ENCODE measurements at regions not wholly inside any gene's neighbourhood (a gene's known extent, or its start where the extent isn't known, plus 50 kb on each side); places are given as distances from the start of the nearest gene placed in this dataset.

- TF ChIP-seq CTCF (IDR thresholded peaks at IDR 0.05) (no peak), POLR2A (IDR thresholded peaks at IDR 0.05) (no peak)
- no peaks in the 10 kb centered on the region for H3K9me3 ChIP-seq
These were observed 119.4 kb downstream of the IRX1 start for GRCh38 chr5:3715062-3715461.

GRCh38 chr5:3729631-3730030 lies 134.0 kb downstream of the IRX1 start:
- no peak overlapping the region for H3K27ac ChIP-seq
- no peaks in the 10 kb centered on the region for H3K4me1 ChIP-seq
- 87 to 89% methylated on average over 8 of the region's 8 CpGs for WGBS, 2 donors
- DNase-seq: no peak
- no peaks in the 10 kb centered on the region for H3K9me3 ChIP-seq
- no peaks in the 10 kb centered on the region for H3K27me3 ChIP-seq
- intact Hi-C loops (cut with DNase I): no loop called here
- H3K36me3 ChIP-seq: no peaks in the 10 kb centered on the region
- TF ChIP-seq CTCF (IDR thresholded peaks at IDR 0.05): no peak
- TF ChIP-seq POLR2A (IDR thresholded peaks at IDR 0.05): no peak
- no peak overlapping the region for H3K4me3 ChIP-seq (replicated peaks in 1 of 3)

More at GRCh38 chr5:3715062-3715461, 119.4 kb downstream of the IRX1 start:
- Histone ChIP-seq H3K36me3 (no peaks in the 10 kb centered on the region), H3K4me3 (replicated peaks in 1 of 3) (no peak overlapping the region), H3K4me1 (no peaks in the 10 kb centered on the region), H3K27me3 (no peaks in the 10 kb centered on the region), H3K27ac (no peak overlapping the region)
- whole genome bisulfite sequencing, 2 donors: 53 to 55% methylated on average over 9 of the region's 9 CpGs
- no peak for DNase-seq
- intact Hi-C loops (cut with DNase I): no loop called here

GRCh38 chr5:3734632-3735031 lies 139.0 kb downstream of the IRX1 start:
- H3K27me3 ChIP-seq: no peaks in the 10 kb centered on the region
- no peaks in the 10 kb centered on the region for H3K9me3 ChIP-seq
- TF ChIP-seq CTCF (IDR thresholded peaks at IDR 0.05) (no peak), POLR2A (IDR thresholded peaks at IDR 0.05) (no peak)
- 89 to 91% methylated on average over 6 of the region's 6 CpGs for WGBS, 2 donors
- no peak for DNase-seq
- no peak overlapping the region for H3K27ac ChIP-seq
- intact Hi-C loops (cut with DNase I): no loop called here
- no peaks in the 10 kb centered on the region for H3K4me1 ChIP-seq
- no peak overlapping the region for H3K4me3 ChIP-seq (replicated peaks in 1 of 3)
- H3K36me3 ChIP-seq: no peaks in the 10 kb centered on the region

- Histone ChIP-seq H3K27me3 (no peaks in the 10 kb centered on the region), H3K36me3 (no peaks in the 10 kb centered on the region), H3K9me3 (no peaks in the 10 kb centered on the region), H3K4me3 (replicated peaks in 1 of 3) (no peak overlapping the region), H3K27ac (no peak overlapping the region), H3K4me1 (no peaks in the 10 kb centered on the region)
- TF ChIP-seq CTCF (IDR thresholded peaks at IDR 0.05) (no peak), POLR2A (IDR thresholded peaks at IDR 0.05) (no peak)
- WGBS, 2 donors: 63 to 72% methylated on average over 16 of the region's 16 CpGs
- no peak for DNase-seq
- intact Hi-C loops (cut with DNase I): no loop called here
These were observed 140.8 kb downstream of the IRX1 start for GRCh38 chr5:3736466-3736865.

- H3K27me3 ChIP-seq: no peaks in the 10 kb centered on the region
- H3K27ac ChIP-seq: no peak overlapping the region
- intact Hi-C loops (cut with DNase I): no loop called here
- WGBS, 2 donors: 68 to 79% methylated on average over 9 of the region's 9 CpGs
- no peak for TF ChIP-seq CTCF (IDR thresholded peaks at IDR 0.05)
- TF ChIP-seq POLR2A (IDR thresholded peaks at IDR 0.05): no peak
- DNase-seq: no peak
- H3K4me1 ChIP-seq: no peaks in the 10 kb centered on the region
- H3K4me3 ChIP-seq (replicated peaks in 1 of 3): no peak overlapping the region
- H3K9me3 ChIP-seq: no peaks in the 10 kb centered on the region
- no peaks in the 10 kb centered on the region for H3K36me3 ChIP-seq
These were observed 141.3 kb downstream of the IRX1 start for GRCh38 chr5:3736926-3737325.

All from thyroid gland (tissue), 4 donors.